Naive thymus-derived CD4-positive, alpha-beta T cell (primary cell): ENCODE measurements at regions not wholly inside any gene's neighbourhood (a gene's known extent, or its start where the extent isn't known, plus 50 kb on each side); places are given as distances from the start of the nearest gene placed in this dataset.

Source experiments
- ATAC-seq: fragments of 150-1000 bp; cut with Tn5 transposase; 2 replicates; pipeline ENCODE4 v1.10.0; 2021; ENCODE audit warnings: mild to moderate bottlenecking, moderate library complexity
- CTCF ChIA-PET: fragments of 350-600 bp; sonication (Branson Sonifier 250); formaldehyde crosslinking; loops from one replicate; lab custom pipeline; 2021; ENCODE audit warnings: antibody characterized with exemption; lab: Charles Lee
- POLR2A ChIA-PET: fragments of 350-600 bp; sonication (Branson Sonifier 250); formaldehyde crosslinking; loops from one replicate; lab custom pipeline; 2021; ENCODE audit warnings: antibody characterized with exemption, inconsistent platforms; lab: Charles Lee
- DNase-seq, 9 donors: peaks; one replicate each; pipeline versions ENCODE4 v3.0.0 to v3.0.0-alpha.2; 2020 to 2022; ENCODE audit warnings: mixed read lengths in 1 of 9
- H3K27ac ChIP-seq: one replicate; pipeline ENCODE4 v1.7.0; 2013; ENCODE audit warnings: mild to moderate bottlenecking, low read depth, low read length, moderate library complexity
- H3K27me3 ChIP-seq, 2 donors: one replicate each; pipeline ENCODE4 v1.7.0; 2013; ENCODE audit warnings: low read length in 2 of 2, mild to moderate bottlenecking in 2 of 2, moderate library complexity in 2 of 2; ENCODE audit not compliant: control insufficient read depth in 2 of 2, insufficient read depth in 2 of 2
- H3K36me3 ChIP-seq, 3 experiments: 1 replicate in 2 of 3; 2 replicates in 1 of 3; pipeline ENCODE4 v1.7.0; 2013; ENCODE audit warnings: low read length in 3 of 3, mild to moderate bottlenecking in 3 of 3, moderate library complexity in 1 of 3; ENCODE audit not compliant: insufficient read depth in 3 of 3, control insufficient read depth in 2 of 3
- H3K4me1 ChIP-seq, 2 donors: one replicate each; pipeline ENCODE4 v1.7.0; 2013; ENCODE audit warnings: low read length in 2 of 2, mild to moderate bottlenecking in 2 of 2, moderate library complexity in 1 of 2; ENCODE audit not compliant: control insufficient read depth in 2 of 2, insufficient read depth in 2 of 2
- H3K4me3 ChIP-seq: 2 replicates; pipeline ENCODE4 v1.7.0; 2013; ENCODE audit warnings: mild to moderate bottlenecking, low read length
- H3K9me3 ChIP-seq, 3 experiments: 1 replicate in 2 of 3; 2 replicates in 1 of 3; pipeline ENCODE4 v1.7.0; 2013; ENCODE audit warnings: low read length in 3 of 3; ENCODE audit not compliant: control insufficient read depth in 2 of 3
- H3K27ac Mint-ChIP-seq, 9 donors: one replicate each; pipeline ENCODE4 v1.8.0; 2020 to 2022; ENCODE audit warnings: mixed read lengths in 9 of 9, mild to moderate bottlenecking in 8 of 9, moderate library complexity in 5 of 9, inconsistent platforms in 2 of 9
- H3K27me3 Mint-ChIP-seq, 5 donors: one replicate each; pipeline ENCODE4 v1.8.0; 2021 to 2022; ENCODE audit warnings: mixed read lengths in 5 of 5, mild to moderate bottlenecking in 1 of 5
- H3K36me3 Mint-ChIP-seq, 5 donors: one replicate each; pipeline ENCODE4 v1.8.0; 2020 to 2022; ENCODE audit warnings: mixed read lengths in 5 of 5, mild to moderate bottlenecking in 3 of 5, inconsistent platforms in 1 of 5
- H3K4me1 Mint-ChIP-seq, 7 donors: one replicate each; pipeline ENCODE4 v1.8.0; 2020 to 2022; ENCODE audit warnings: mixed read lengths in 7 of 7, mild to moderate bottlenecking in 3 of 7, inconsistent platforms in 1 of 7
- H3K4me3 Mint-ChIP-seq, 10 donors: one replicate each; pipeline ENCODE4 v1.8.0; 2020 to 2022; ENCODE audit warnings: mild to moderate bottlenecking in 10 of 10, mixed read lengths in 10 of 10, moderate library complexity in 6 of 10, inconsistent platforms in 2 of 10
- H3K9me3 Mint-ChIP-seq, 11 donors: one replicate each; pipeline ENCODE4 v1.8.0; 2020 to 2022; ENCODE audit warnings: mixed read lengths in 11 of 11, mild to moderate bottlenecking in 4 of 11, inconsistent platforms in 1 of 11, moderate library complexity in 1 of 11
- intact Hi-C, 2 donors: fragments of 100-400 bp; cut with micrococcal nuclease; formaldehyde crosslinking; loops; one replicate each; pipeline ENCODE4 v1.15.1; 2023

- no peak overlapping the region for H3K4me3 ChIP-seq
- no peaks in the 10 kb centered on the region for H3K27me3 ChIP-seq
- Mint-ChIP-seq H3K27ac (no peak overlapping the region), H3K4me3 (no peak overlapping the region), H3K4me1 (peaks cover 0 to 13% (median 5%) of the 10 kb centered on the region in 7 donors), H3K9me3 (peaks cover 0 to 15% (median 4%) of the 10 kb centered on the region in 11 donors), H3K27me3 (no peaks in the 10 kb centered on the region), H3K36me3 (peaks cover 0 to 42% (median 15%) of the 10 kb centered on the region in 5 donors)
- CTCF ChIA-PET = no interaction called here
- DNase-seq (no peak), ATAC-seq (no peak)
- H3K27ac ChIP-seq = no peak overlapping the region
- POLR2A ChIA-PET = no interaction called here
- peaks cover 0 to 4% of the 10 kb centered on the region in 2 donors for H3K4me1 ChIP-seq
- peaks cover 0 to 5% (median 0%) of the 10 kb centered on the region in 3 experiments for H3K9me3 ChIP-seq
- intact Hi-C loops = no loop called here
- no peaks in the 10 kb centered on the region for H3K36me3 ChIP-seq
Measured at GRCh38 chr10:6305401-6306321, 102.9 kb downstream of the PFKFB3 start.

- Histone ChIP-seq H3K4me3 (no peak overlapping the region), H3K4me1 (no peaks in the 10 kb centered on the region), H3K27me3 (no peaks in the 10 kb centered on the region), H3K9me3 (peaks cover 0 to 5% (median 0%) of the 10 kb centered on the region in 3 experiments), H3K27ac (no peak overlapping the region), H3K36me3 (no peaks in the 10 kb centered on the region)
- no peak for DNase-seq
- H3K27me3 Mint-ChIP-seq = no peaks in the 10 kb centered on the region
- peaks cover 0 to 33% (median 15%) of the 10 kb centered on the region in 5 donors for H3K36me3 Mint-ChIP-seq
- ATAC-seq = no peak
- H3K27ac Mint-ChIP-seq = no peak overlapping the region
- intact Hi-C loops = no loop called here
- H3K4me1 Mint-ChIP-seq = peaks cover 0 to 15% (median 0%) of the 10 kb centered on the region in 7 donors
- POLR2A ChIA-PET = no interaction called here
- no peak overlapping the region for H3K4me3 Mint-ChIP-seq
- H3K9me3 Mint-ChIP-seq = peaks cover 0 to 14% (median 4%) of the 10 kb centered on the region in 11 donors
- CTCF ChIA-PET = no interaction called here
Measured at GRCh38 chr10:6306917-6307316, 104.2 kb downstream of the PFKFB3 start.

GRCh38 chr10:6309816-6310215 lies 107.1 kb downstream of the PFKFB3 start:
- Mint-ChIP-seq H3K4me3 (no peak overlapping the region), H3K36me3 (peaks cover 0 to 29% (median 12%) of the 10 kb centered on the region in 5 donors), H3K27ac (no peak overlapping the region), H3K9me3 (peaks cover 0 to 14% (median 4%) of the 10 kb centered on the region in 11 donors), H3K4me1 (peaks cover 0 to 21% (median 0%) of the 10 kb centered on the region in 7 donors), H3K27me3 (no peaks in the 10 kb centered on the region)
- intact Hi-C loops = no loop called here
- ChIA-PET CTCF (no interaction called here), POLR2A (interaction anchor here (1.2 kb wide), 1 partner anchor 24 kb away, joined by 4 read pairs; no protein-coding TSS in a partner anchor)
- Histone ChIP-seq H3K4me1 (no peaks in the 10 kb centered on the region), H3K36me3 (no peaks in the 10 kb centered on the region), H3K4me3 (no peak overlapping the region), H3K27ac (no peak overlapping the region), H3K27me3 (no peaks in the 10 kb centered on the region), H3K9me3 (peaks cover 0 to 5% (median 0%) of the 10 kb centered on the region in 3 experiments)
- DNase-seq = no peak
- no peak for ATAC-seq

- peaks cover 0 to 14% (median 4%) of the 10 kb centered on the region in 11 donors for H3K9me3 Mint-ChIP-seq
Measured at GRCh38 chr10:6310977-6311376, 108.2 kb downstream of the PFKFB3 start.

GRCh38 chr10:6311700-6312330 lies 109.1 kb downstream of the PFKFB3 start:
- Mint-ChIP-seq H3K27ac (no peak overlapping the region), H3K9me3 (peaks cover 0 to 11% (median 2%) of the 10 kb centered on the region in 11 donors), H3K27me3 (no peaks in the 10 kb centered on the region), H3K36me3 (peaks cover 3 to 22% (median 10%) of the 10 kb centered on the region in 5 donors), H3K4me3 (no peak overlapping the region), H3K4me1 (peaks cover 0 to 21% (median 0%) of the 10 kb centered on the region in 7 donors)
- no peak for DNase-seq
- H3K4me1 ChIP-seq = no peaks in the 10 kb centered on the region
- H3K9me3 ChIP-seq = peaks cover 0 to 4% (median 0%) of the 10 kb centered on the region in 3 experiments
- no peaks in the 10 kb centered on the region for H3K36me3 ChIP-seq
- ChIA-PET POLR2A (no interaction called here), CTCF (interaction anchor here (0.6 kb wide), 1 partner anchor 393 kb away, joined by 3 read pairs; no protein-coding TSS in a partner anchor)
- no peak overlapping the region for H3K27ac ChIP-seq
- H3K27me3 ChIP-seq = no peaks in the 10 kb centered on the region
- intact Hi-C loops = no loop called here
- no peak overlapping the region for H3K4me3 ChIP-seq
- ATAC-seq = no peak

More at GRCh38 chr10:6310977-6311376, 108.2 kb downstream of the PFKFB3 start:
- Mint-ChIP-seq H3K4me1 (peaks cover 0 to 21% (median 0%) of the 10 kb centered on the region in 7 donors), H3K27me3 (no peaks in the 10 kb centered on the region), H3K4me3 (peak overlapping the region in 1 of 10 donors; percentile 27), H3K27ac (no peak overlapping the region), H3K36me3 (peaks cover 1 to 24% (median 12%) of the 10 kb centered on the region in 5 donors)
- peaks cover 0 to 5% (median 0%) of the 10 kb centered on the region in 3 experiments for H3K9me3 ChIP-seq
- DNase-seq (no peak), ATAC-seq (no peak)
- ChIA-PET POLR2A (no interaction called here), CTCF (no interaction called here)
- H3K4me1 ChIP-seq = no peaks in the 10 kb centered on the region
- no peaks in the 10 kb centered on the region for H3K36me3 ChIP-seq
- H3K27ac ChIP-seq = no peak overlapping the region
- H3K4me3 ChIP-seq = no peak overlapping the region
- intact Hi-C loops = no loop called here
- H3K27me3 ChIP-seq = no peaks in the 10 kb centered on the region

GRCh38 chr10:6312636-6313035 lies 109.9 kb downstream of the PFKFB3 start:
- H3K36me3 Mint-ChIP-seq = peaks cover 0 to 18% (median 8%) of the 10 kb centered on the region in 5 donors
- no peak overlapping the region for H3K4me3 ChIP-seq
- ATAC-seq (no peak), DNase-seq (no peak)
- H3K27ac ChIP-seq = no peak overlapping the region
- H3K27me3 ChIP-seq = no peaks in the 10 kb centered on the region
- H3K36me3 ChIP-seq = no peaks in the 10 kb centered on the region
- H3K4me1 ChIP-seq = no peaks in the 10 kb centered on the region
- no peak overlapping the region for H3K4me3 Mint-ChIP-seq
- H3K9me3 ChIP-seq = no peaks in the 10 kb centered on the region
- H3K4me1 Mint-ChIP-seq = peaks cover 0 to 21% (median 0%) of the 10 kb centered on the region in 7 donors
- H3K27me3 Mint-ChIP-seq = no peaks in the 10 kb centered on the region
- ChIA-PET CTCF (interaction anchor here (0.9 kb wide), 1 partner anchor 20 kb away, joined by 6 read pairs; no protein-coding TSS in a partner anchor), POLR2A (interaction anchor here (0.6 to 0.7 kb wide), 2 partner anchors 77 to 104 kb away, joined by 3 to 4 read pairs; no protein-coding TSS in a partner anchor)
- no peak overlapping the region for H3K27ac Mint-ChIP-seq
- H3K9me3 Mint-ChIP-seq = peaks cover 0 to 4% (median under 1%) of the 10 kb centered on the region in 11 donors
- intact Hi-C loops = no loop called here
